GM06990 (cell line): ENCODE measurements at regions not wholly inside any gene's neighbourhood (a gene's known extent, or its start where the extent isn't known, plus 50 kb on each side); places are given as distances from the start of the nearest gene placed in this dataset.
"Not testable (repeated sequence)": the region's sequence is repeated elsewhere in the genome, so short reads cannot be mapped to it uniquely, and the experiment has no call there.

ENCODE experiments used
- DNase-seq: peaks from one replicate; pipeline ENCODE4 v3.0.0-alpha.2; 2011; ENCODE audit not compliant: insufficient read length; ENCODE audit errors: extremely low read depth
- H3K27me3 ChIP-seq: replicated peaks from 2 replicates; pipeline ENCODE4 v1.6.0; 2011; ENCODE audit warnings: low read length; ENCODE audit not compliant: control insufficient read depth, insufficient read depth
- H3K36me3 ChIP-seq: 2 replicates; pipeline ENCODE4 v1.5.1; 2011; ENCODE audit warnings: low read length; ENCODE audit not compliant: control insufficient read depth, insufficient read depth
- H3K4me3 ChIP-seq: replicated peaks from 2 replicates; pipeline ENCODE4 v1.5.1; 2011; ENCODE audit warnings: low read depth, mild to moderate bottlenecking, control low read depth, low read length
- TF ChIP-seq, protein P1 (sequence below): IDR thresholded peaks from 2 replicates; pipeline ENCODE4 v1.5.1; 2011; ENCODE audit warnings: low read length, control low read depth, mild to moderate bottlenecking, inconsistent platforms; ENCODE audit not compliant: insufficient read depth, poor library complexity, severe bottlenecking

DNA sequence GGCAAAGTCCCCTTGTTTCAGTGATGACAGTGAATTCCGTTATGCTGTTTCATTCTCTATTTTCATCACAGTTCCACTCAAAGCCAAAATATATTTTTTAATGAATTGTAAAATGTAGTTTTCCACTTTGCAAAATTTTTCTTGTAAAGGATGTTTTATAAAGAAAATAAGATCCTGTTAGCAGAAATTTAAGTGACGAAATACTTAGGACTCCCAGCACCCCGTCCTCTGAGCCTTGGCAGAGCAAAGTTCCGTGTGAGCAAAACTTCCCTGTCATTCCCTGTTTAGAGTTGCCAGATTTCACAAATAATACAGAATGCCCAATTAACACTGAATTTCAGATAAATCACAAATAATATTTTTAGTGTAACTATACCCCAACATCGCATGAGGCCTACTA is 81.0 kb upstream of the RBPJ start:
- H3K4me3 ChIP-seq, result no peak overlapping the region
- DNase-seq, result no peak
- H3K36me3 ChIP-seq, result no peaks in the 10 kb centered on the region

DNA sequence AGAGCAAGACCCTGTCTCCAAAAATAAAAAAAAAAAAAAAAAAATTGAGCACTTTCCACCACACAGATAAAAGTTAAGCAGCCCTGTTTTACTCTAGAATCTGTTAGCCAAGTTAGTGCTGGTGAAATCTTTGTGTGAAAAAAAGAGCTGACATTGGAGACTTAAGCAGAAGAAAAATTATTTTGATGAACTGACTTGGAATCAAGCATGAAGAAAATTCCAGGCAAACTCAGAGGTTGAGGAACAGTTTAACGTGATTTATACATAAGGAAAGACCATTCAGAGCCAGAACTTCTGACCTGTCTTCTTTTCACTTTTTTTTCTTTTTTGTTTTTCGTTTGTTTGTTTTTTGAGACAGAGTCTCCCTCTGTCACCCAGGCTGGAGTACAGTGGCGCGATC is 79.6 kb upstream of the RBPJ start:
- Histone ChIP-seq H3K27me3 (no peaks in the 10 kb centered on the region), H3K4me3 (no peak overlapping the region), H3K36me3 (no peaks in the 10 kb centered on the region)
- DNase-seq, result no peak
- TF ChIP-seq, protein P1, sequence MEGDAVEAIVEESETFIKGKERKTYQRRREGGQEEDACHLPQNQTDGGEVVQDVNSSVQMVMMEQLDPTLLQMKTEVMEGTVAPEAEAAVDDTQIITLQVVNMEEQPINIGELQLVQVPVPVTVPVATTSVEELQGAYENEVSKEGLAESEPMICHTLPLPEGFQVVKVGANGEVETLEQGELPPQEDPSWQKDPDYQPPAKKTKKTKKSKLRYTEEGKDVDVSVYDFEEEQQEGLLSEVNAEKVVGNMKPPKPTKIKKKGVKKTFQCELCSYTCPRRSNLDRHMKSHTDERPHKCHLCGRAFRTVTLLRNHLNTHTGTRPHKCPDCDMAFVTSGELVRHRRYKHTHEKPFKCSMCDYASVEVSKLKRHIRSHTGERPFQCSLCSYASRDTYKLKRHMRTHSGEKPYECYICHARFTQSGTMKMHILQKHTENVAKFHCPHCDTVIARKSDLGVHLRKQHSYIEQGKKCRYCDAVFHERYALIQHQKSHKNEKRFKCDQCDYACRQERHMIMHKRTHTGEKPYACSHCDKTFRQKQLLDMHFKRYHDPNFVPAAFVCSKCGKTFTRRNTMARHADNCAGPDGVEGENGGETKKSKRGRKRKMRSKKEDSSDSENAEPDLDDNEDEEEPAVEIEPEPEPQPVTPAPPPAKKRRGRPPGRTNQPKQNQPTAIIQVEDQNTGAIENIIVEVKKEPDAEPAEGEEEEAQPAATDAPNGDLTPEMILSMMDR, result no peak

More for the DNA sequence above, 81.0 kb upstream of the RBPJ start:
- H3K27me3 ChIP-seq, result no peaks in the 10 kb centered on the region
- TF ChIP-seq, protein P1, result no peak

DNA sequence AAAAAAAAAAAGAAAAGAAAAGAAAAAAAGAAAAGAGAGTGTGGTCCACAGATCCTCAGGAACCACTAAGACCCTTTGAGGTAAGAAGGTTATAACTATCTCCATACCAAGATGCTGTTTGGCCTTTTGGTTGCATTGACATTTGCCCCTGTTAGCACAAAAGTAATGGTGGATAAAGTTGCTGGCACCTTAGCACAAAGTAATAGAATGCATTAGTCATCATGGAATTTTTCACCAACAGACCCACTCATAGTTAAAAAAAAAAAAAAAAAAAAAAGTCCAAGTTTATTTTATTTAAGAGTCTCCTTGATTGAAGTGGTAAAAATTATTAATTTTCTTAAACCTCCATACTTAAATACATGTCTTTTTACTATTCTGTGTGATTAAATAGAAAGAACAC is 78.4 kb upstream of the RBPJ start:
- no peak overlapping the region for H3K4me3 ChIP-seq
- no peak for DNase-seq
- no peaks in the 10 kb centered on the region for H3K27me3 ChIP-seq
- TF ChIP-seq, protein P1, result no peak
- no peaks in the 10 kb centered on the region for H3K36me3 ChIP-seq

DNA sequence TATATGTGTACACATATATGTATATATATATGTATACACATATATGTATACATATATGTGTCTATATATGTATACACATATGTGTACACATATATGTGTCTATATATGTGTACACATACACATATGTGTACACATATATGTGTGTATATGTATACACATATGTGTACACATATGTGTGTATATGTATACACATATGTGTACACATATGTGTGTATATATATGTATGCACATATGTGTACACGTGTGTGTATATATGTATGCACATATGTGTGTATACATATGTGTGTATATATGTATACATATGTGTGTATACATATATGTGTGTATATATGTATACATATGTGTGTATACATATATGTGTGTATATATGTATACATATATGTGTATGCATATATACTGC is 76.7 kb upstream of the RBPJ start:
- not testable (repeated sequence) for H3K36me3 ChIP-seq, H3K27me3 ChIP-seq, H3K4me3 ChIP-seq, DNase-seq

DNA sequence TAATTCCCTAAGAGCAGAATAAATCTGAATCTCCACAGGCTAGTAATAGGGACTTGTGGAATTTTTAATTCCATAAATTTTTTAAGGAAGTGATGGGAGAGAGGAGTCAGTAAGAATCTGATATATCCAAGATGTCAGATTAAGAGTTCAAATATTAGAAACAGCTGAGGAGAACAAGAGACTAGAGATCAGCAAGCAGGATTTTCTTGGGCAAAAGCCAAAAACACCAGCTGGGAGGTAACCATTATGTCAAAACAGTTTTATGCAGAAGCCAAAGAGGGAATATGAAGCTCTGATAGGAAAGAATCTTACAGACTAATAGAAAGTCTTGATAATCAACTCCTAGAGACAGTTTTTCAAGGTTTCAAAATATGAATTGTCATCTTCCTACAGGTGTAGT is 72.2 kb upstream of the RBPJ start:
- Histone ChIP-seq H3K36me3 (no peaks in the 10 kb centered on the region), H3K27me3 (no peaks in the 10 kb centered on the region), H3K4me3 (no peak overlapping the region)
- TF ChIP-seq, protein P1, result no peak
- DNase-seq, result no peak

DNA sequence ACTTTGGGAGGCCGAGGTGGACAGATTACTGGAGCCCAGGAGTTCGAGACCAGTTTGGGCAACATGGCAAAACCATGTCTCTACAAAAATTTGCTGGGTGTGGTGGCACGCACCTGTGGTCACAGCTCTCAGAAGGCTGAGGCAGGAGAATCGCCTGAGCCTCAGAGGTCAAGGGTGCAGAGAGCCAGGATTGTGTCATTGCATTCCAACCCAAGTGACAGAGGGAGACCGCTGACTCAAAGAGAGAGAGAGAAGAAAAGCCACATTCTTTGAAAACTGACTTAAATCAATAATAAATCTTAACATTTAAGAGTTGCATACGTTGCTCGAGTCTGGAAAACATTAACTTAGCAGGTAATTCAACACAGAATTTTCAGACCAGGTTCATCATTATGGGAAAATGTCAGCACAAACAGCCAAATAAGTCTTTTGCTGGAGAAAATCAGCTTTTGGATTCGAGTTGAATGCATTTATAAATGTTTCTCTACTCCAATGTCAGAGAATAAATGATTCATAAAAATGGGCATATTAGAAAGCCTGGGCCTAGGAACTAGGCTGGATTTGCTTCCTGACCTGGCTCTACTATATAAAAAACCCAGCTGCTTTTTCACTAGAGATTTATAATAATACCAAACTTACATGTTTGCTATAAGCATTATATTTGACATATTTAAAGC is 68.3 kb upstream of the RBPJ start:
- DNase-seq, result no peak
- TF ChIP-seq, protein P1, result no peak
- Histone ChIP-seq H3K36me3 (no peaks in the 10 kb centered on the region), H3K4me3 (no peak overlapping the region), H3K27me3 (no peaks in the 10 kb centered on the region)
